ENCODE measurements at regions not wholly inside any gene's neighbourhood (a gene's known extent, or its start where the extent isn't known, plus 50 kb on each side); places are given as distances from the start of the nearest gene placed in this dataset.

DNA sequence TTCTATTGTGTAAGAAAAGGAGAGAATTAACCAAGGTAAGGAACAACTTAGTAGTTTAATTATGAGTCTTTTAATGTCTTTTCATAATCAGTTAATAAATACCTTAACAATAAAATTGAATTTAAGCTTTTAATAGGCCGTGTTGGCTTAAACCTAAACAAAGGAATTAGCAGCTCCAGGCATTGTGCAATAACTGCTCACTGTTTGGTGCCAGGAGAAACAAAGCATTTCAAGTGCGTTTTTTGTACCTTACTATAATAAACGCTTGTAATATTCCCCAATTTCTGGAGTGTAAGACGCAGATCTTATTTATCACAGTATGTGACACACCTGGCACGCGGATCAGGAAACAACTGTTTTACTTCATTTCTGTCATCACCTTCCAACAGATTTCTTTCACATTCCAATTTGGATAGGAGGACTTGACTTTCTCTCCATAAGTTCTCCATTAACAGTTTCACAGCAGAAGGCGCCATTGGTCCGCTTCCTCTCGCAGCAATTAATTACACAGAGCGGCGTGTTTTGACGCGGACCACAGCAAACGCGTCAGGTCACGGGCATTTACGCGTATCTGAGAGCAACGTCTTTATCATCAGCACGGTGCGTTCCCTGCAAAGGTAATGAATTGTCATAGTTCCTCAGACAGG, 335.8 kb upstream of the NT5E start:
- Mint-ChIP-seq H3K27me3 (ENCODE audit: low read depth) (no peaks in the 10 kb centered on the region), H3K27ac (no peak overlapping the region), H3K4me3 (no peak overlapping the region), H3K4me1 (peaks cover 39% of the 10 kb centered on the region), H3K9me3 (no peaks in the 10 kb centered on the region), H3K36me3 (no peaks in the 10 kb centered on the region)
- DNase-seq (ENCODE audit: low spot score) (no peak), ATAC-seq (no peak)
- TF ChIP-seq TP53 (CRISPR knock-in tag; IDR thresholded peaks at IDR 0.05): no peak
- TF ChIP-seq PRRX2 (CRISPR knock-in tag; IDR thresholded peaks at IDR 0.05): no peak
- TF ChIP-seq ZNF423 (CRISPR knock-in tag; IDR thresholded peaks at IDR 0.05): no peak
- TF ChIP-seq, protein P1, sequence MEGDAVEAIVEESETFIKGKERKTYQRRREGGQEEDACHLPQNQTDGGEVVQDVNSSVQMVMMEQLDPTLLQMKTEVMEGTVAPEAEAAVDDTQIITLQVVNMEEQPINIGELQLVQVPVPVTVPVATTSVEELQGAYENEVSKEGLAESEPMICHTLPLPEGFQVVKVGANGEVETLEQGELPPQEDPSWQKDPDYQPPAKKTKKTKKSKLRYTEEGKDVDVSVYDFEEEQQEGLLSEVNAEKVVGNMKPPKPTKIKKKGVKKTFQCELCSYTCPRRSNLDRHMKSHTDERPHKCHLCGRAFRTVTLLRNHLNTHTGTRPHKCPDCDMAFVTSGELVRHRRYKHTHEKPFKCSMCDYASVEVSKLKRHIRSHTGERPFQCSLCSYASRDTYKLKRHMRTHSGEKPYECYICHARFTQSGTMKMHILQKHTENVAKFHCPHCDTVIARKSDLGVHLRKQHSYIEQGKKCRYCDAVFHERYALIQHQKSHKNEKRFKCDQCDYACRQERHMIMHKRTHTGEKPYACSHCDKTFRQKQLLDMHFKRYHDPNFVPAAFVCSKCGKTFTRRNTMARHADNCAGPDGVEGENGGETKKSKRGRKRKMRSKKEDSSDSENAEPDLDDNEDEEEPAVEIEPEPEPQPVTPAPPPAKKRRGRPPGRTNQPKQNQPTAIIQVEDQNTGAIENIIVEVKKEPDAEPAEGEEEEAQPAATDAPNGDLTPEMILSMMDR (IDR thresholded peaks at IDR 0.05): no peak
- no peak for TF ChIP-seq ZNF232 (CRISPR knock-in tag; IDR thresholded peaks at IDR 0.05)
- TF ChIP-seq, protein P2, sequence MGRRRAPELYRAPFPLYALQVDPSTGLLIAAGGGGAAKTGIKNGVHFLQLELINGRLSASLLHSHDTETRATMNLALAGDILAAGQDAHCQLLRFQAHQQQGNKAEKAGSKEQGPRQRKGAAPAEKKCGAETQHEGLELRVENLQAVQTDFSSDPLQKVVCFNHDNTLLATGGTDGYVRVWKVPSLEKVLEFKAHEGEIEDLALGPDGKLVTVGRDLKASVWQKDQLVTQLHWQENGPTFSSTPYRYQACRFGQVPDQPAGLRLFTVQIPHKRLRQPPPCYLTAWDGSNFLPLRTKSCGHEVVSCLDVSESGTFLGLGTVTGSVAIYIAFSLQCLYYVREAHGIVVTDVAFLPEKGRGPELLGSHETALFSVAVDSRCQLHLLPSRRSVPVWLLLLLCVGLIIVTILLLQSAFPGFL (CRISPR knock-in tag; IDR thresholded peaks at IDR 0.05; ENCODE audit: borderline replicate concordance): no peak
- no peak for TF ChIP-seq HMGA2 (CRISPR knock-in tag; IDR thresholded peaks at IDR 0.05)
- TF ChIP-seq CBFB (CRISPR knock-in tag; IDR thresholded peaks at IDR 0.05; ENCODE audit: low read depth): no peak
- TF ChIP-seq SP1 (CRISPR knock-in tag; conservative IDR thresholded peaks at IDR 0.05): no peak
- no peak for TF ChIP-seq ESRRA (CRISPR knock-in tag; IDR thresholded peaks at IDR 0.05; ENCODE audit: borderline replicate concordance)
- TF ChIP-seq, protein P3, sequence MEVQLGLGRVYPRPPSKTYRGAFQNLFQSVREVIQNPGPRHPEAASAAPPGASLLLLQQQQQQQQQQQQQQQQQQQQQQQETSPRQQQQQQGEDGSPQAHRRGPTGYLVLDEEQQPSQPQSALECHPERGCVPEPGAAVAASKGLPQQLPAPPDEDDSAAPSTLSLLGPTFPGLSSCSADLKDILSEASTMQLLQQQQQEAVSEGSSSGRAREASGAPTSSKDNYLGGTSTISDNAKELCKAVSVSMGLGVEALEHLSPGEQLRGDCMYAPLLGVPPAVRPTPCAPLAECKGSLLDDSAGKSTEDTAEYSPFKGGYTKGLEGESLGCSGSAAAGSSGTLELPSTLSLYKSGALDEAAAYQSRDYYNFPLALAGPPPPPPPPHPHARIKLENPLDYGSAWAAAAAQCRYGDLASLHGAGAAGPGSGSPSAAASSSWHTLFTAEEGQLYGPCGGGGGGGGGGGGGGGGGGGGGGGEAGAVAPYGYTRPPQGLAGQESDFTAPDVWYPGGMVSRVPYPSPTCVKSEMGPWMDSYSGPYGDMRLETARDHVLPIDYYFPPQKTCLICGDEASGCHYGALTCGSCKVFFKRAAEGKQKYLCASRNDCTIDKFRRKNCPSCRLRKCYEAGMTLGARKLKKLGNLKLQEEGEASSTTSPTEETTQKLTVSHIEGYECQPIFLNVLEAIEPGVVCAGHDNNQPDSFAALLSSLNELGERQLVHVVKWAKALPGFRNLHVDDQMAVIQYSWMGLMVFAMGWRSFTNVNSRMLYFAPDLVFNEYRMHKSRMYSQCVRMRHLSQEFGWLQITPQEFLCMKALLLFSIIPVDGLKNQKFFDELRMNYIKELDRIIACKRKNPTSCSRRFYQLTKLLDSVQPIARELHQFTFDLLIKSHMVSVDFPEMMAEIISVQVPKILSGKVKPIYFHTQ (CRISPR knock-in tag; IDR thresholded peaks at IDR 0.05): no peak
- POLR2A ChIA-PET: no interaction called here
- CTCF ChIA-PET: no interaction called here

DNA sequence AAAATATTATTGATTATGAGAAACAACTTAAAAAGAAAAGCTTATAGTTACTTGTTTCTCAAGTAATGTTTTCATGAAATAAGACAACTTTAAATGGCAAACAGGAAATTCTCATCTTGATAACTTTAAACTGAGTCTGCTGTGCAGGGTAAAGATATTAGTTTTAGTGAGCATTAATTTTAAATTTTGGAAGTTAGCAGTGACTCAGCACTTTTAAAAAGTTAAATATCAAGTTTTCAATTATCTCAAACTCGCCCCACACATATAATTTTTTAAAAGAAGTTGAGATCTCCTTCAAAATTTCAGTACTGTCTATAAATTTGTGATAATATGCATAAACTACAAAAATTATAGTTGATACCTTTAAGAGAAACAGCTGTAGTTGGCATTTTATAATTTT, 337.3 kb upstream of the NT5E start:
- POLR2A ChIA-PET: no interaction called here
- H3K4me3 Mint-ChIP-seq: no peak overlapping the region
- TF ChIP-seq MYBL2 (CRISPR knock-in tag; IDR thresholded peaks at IDR 0.05) (no peak), ZNF396 (CRISPR knock-in tag; IDR thresholded peaks at IDR 0.05; ENCODE audit: borderline replicate concordance) (no peak), ZNF232 (CRISPR knock-in tag; IDR thresholded peaks at IDR 0.05) (no peak), SP1 (CRISPR knock-in tag; conservative IDR thresholded peaks at IDR 0.05) (no peak), TCF7 (CRISPR knock-in tag; IDR thresholded peaks at IDR 0.05; ENCODE audit: low read depth) (no peak), IRF2 (CRISPR knock-in tag; IDR thresholded peaks at IDR 0.05; ENCODE audit: borderline replicate concordance, low read depth) (no peak), ZNF317 (CRISPR knock-in tag; IDR thresholded peaks at IDR 0.05; ENCODE audit: borderline replicate concordance, low read depth) (no peak)
- TF ChIP-seq, protein P4, sequence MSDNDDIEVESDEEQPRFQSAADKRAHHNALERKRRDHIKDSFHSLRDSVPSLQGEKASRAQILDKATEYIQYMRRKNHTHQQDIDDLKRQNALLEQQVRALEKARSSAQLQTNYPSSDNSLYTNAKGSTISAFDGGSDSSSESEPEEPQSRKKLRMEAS (CRISPR knock-in tag; IDR thresholded peaks at IDR 0.05): no peak
- TF ChIP-seq, protein P5, sequence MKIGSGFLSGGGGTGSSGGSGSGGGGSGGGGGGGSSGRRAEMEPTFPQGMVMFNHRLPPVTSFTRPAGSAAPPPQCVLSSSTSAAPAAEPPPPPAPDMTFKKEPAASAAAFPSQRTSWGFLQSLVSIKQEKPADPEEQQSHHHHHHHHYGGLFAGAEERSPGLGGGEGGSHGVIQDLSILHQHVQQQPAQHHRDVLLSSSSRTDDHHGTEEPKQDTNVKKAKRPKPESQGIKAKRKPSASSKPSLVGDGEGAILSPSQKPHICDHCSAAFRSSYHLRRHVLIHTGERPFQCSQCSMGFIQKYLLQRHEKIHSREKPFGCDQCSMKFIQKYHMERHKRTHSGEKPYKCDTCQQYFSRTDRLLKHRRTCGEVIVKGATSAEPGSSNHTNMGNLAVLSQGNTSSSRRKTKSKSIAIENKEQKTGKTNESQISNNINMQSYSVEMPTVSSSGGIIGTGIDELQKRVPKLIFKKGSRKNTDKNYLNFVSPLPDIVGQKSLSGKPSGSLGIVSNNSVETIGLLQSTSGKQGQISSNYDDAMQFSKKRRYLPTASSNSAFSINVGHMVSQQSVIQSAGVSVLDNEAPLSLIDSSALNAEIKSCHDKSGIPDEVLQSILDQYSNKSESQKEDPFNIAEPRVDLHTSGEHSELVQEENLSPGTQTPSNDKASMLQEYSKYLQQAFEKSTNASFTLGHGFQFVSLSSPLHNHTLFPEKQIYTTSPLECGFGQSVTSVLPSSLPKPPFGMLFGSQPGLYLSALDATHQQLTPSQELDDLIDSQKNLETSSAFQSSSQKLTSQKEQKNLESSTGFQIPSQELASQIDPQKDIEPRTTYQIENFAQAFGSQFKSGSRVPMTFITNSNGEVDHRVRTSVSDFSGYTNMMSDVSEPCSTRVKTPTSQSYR (CRISPR knock-in tag; IDR thresholded peaks at IDR 0.05): no peak
- TF ChIP-seq, protein P6, sequence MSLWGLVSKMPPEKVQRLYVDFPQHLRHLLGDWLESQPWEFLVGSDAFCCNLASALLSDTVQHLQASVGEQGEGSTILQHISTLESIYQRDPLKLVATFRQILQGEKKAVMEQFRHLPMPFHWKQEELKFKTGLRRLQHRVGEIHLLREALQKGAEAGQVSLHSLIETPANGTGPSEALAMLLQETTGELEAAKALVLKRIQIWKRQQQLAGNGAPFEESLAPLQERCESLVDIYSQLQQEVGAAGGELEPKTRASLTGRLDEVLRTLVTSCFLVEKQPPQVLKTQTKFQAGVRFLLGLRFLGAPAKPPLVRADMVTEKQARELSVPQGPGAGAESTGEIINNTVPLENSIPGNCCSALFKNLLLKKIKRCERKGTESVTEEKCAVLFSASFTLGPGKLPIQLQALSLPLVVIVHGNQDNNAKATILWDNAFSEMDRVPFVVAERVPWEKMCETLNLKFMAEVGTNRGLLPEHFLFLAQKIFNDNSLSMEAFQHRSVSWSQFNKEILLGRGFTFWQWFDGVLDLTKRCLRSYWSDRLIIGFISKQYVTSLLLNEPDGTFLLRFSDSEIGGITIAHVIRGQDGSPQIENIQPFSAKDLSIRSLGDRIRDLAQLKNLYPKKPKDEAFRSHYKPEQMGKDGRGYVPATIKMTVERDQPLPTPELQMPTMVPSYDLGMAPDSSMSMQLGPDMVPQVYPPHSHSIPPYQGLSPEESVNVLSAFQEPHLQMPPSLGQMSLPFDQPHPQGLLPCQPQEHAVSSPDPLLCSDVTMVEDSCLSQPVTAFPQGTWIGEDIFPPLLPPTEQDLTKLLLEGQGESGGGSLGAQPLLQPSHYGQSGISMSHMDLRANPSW (CRISPR knock-in tag; conservative IDR thresholded peaks at IDR 0.05; ENCODE audit: low read depth): no peak
- TF ChIP-seq, protein P7, sequence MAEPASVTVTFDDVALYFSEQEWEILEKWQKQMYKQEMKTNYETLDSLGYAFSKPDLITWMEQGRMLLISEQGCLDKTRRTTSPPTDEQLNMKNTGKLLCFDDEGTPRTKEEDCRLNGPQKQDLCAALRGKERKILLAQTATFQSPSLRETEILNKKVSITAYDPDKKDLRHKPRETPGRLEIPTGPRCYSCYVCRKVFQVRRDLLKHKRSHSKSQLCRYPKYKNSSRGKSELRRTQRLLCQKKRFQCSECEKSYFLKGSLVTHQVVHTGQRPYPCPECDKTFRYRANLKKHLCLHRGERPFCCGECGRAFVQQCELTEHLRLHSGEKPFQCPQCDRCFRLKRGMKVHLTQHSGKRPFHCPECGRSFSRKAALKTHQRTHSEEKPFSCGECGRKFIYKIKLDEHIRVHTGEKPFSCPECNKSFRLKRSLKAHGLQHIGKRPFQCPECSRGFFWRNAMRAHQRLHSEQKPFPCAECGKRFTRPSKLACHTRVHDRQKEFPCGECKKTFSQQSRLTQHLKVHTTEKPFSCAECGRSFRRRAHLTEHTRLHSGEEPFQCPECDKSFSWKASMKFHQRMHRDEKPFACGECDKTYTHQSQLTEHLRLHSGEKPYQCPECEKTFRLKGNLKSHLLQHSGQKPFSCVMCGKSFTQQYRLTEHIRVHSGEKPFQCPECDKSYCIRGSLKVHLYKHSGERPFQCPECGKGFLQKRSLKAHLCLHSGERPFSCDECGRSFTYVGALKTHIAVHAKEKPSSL (CRISPR knock-in tag; conservative IDR thresholded peaks at IDR 0.05): no peak
- no peak overlapping the region for H3K27ac Mint-ChIP-seq
- ATAC-seq (no peak), DNase-seq (ENCODE audit: low spot score) (no peak)
- no peaks in the 10 kb centered on the region for H3K9me3 Mint-ChIP-seq
- peaks cover 33% of the 10 kb centered on the region for H3K4me1 Mint-ChIP-seq
- no peaks in the 10 kb centered on the region for H3K36me3 Mint-ChIP-seq
- CTCF ChIA-PET: no interaction called here
- no peaks in the 10 kb centered on the region for H3K27me3 Mint-ChIP-seq (ENCODE audit: low read depth)

Measured in WTC11 (cell line).